Osteoblast (primary cell): ENCODE measurements at regions not wholly inside any gene's neighbourhood (a gene's known extent, or its start where the extent isn't known, plus 50 kb on each side); places are given as distances from the start of the nearest gene placed in this dataset.

ENCODE experiments used
- DNase-seq: peaks from one replicate; pipeline ENCODE4 v3.0.0; 2011; ENCODE audit warnings: low spot score, mixed read lengths; ENCODE audit not compliant: insufficient read length; ENCODE audit errors: missing footprints
- H2AFZ ChIP-seq: 2 replicates; pipeline ENCODE4 v1.6.0; 2011; ENCODE audit warnings: mild to moderate bottlenecking, low read length
- H3K27ac ChIP-seq: 2 replicates; pipeline ENCODE4 v1.5.1; 2011; ENCODE audit warnings: mild to moderate bottlenecking, low read depth, low read length, moderate library complexity
- H3K27me3 ChIP-seq: 2 replicates; pipeline ENCODE4 v1.6.0; 2012; ENCODE audit warnings: mild to moderate bottlenecking, control low read depth, inconsistent platforms, low read length, moderate library complexity; ENCODE audit not compliant: insufficient read depth
- H3K36me3 ChIP-seq: 2 replicates; pipeline ENCODE4 v1.5.1; 2011; ENCODE audit warnings: mild to moderate bottlenecking, low read length, control low read depth, moderate library complexity; ENCODE audit not compliant: insufficient read depth
- H3K4me1 ChIP-seq: 2 replicates; pipeline ENCODE4 v1.5.1; 2011; ENCODE audit warnings: mild to moderate bottlenecking, low read length, control low read depth, moderate library complexity; ENCODE audit not compliant: insufficient read depth
- H3K4me2 ChIP-seq: 2 replicates; pipeline ENCODE4 v1.6.0; 2011; ENCODE audit warnings: mild to moderate bottlenecking, low read length; ENCODE audit not compliant: insufficient read depth
- H3K4me3 ChIP-seq: fragments of 200-600 bp; sonication (generic); 3 replicates; pipeline ENCODE4 v1.5.1; 2012; ENCODE audit warnings: mild to moderate bottlenecking, low read length, inconsistent platforms; ENCODE audit not compliant: insufficient read depth
- H3K79me2 ChIP-seq: 2 replicates; pipeline ENCODE4 v1.6.0; 2012; ENCODE audit warnings: mild to moderate bottlenecking, low read length, control low read depth, inconsistent platforms; ENCODE audit not compliant: insufficient read depth
- H3K9me3 ChIP-seq: 2 replicates; pipeline ENCODE4 v1.5.1; 2011; ENCODE audit warnings: low read depth, low read length, control low read depth
- H4K20me1 ChIP-seq: 2 replicates; pipeline ENCODE4 v1.6.0; 2012; ENCODE audit warnings: mild to moderate bottlenecking, low read length, control low read depth; ENCODE audit not compliant: insufficient read depth
- TF ChIP-seq, protein P1 (sequence below): IDR thresholded peaks from 2 replicates; pipeline ENCODE4 v1.5.1; 2011; ENCODE audit warnings: mild to moderate bottlenecking, low read depth, low read length, moderate library complexity; ENCODE audit errors: extremely low read depth

GRCh38 chr10:84059526-84059925, 79.8 kb upstream of the GHITM start:
- no peak overlapping the region for H2AFZ ChIP-seq
- no peaks in the 10 kb centered on the region for H3K9me3 ChIP-seq
- no peaks in the 10 kb centered on the region for H3K36me3 ChIP-seq
- H3K27ac ChIP-seq = no peak overlapping the region
- no peaks in the 10 kb centered on the region for H3K79me2 ChIP-seq
- H4K20me1 ChIP-seq = no peaks in the 10 kb centered on the region
- H3K4me1 ChIP-seq = no peaks in the 10 kb centered on the region
- no peak overlapping the region for H3K4me2 ChIP-seq
- TF ChIP-seq, protein P1, sequence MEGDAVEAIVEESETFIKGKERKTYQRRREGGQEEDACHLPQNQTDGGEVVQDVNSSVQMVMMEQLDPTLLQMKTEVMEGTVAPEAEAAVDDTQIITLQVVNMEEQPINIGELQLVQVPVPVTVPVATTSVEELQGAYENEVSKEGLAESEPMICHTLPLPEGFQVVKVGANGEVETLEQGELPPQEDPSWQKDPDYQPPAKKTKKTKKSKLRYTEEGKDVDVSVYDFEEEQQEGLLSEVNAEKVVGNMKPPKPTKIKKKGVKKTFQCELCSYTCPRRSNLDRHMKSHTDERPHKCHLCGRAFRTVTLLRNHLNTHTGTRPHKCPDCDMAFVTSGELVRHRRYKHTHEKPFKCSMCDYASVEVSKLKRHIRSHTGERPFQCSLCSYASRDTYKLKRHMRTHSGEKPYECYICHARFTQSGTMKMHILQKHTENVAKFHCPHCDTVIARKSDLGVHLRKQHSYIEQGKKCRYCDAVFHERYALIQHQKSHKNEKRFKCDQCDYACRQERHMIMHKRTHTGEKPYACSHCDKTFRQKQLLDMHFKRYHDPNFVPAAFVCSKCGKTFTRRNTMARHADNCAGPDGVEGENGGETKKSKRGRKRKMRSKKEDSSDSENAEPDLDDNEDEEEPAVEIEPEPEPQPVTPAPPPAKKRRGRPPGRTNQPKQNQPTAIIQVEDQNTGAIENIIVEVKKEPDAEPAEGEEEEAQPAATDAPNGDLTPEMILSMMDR = no peak
- no peak overlapping the region for H3K4me3 ChIP-seq
- no peak for DNase-seq
- H3K27me3 ChIP-seq = no peaks in the 10 kb centered on the region

DNA sequence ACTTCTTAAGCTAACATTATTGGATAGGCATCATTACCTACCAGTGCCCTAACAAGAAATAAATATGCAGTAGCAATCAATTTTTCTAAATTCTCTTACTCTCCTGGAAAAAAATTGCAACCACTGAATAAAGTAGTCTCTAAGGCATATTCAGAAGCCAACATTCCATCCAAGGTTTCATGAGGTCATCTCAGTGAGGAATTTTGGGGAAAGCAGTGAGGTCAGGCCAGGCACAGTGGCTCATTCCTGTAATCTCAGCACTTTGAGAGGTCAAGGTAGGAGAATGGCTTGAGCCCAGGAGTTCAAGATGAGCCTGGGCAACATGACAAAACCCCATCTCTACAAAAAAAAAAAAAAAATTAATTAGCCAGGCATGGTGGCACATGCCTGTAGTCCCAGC, 75.9 kb upstream of the GHITM start:
- DNase-seq = no peak
- no peak overlapping the region for H3K4me3 ChIP-seq
- H3K36me3 ChIP-seq = no peaks in the 10 kb centered on the region
- no peaks in the 10 kb centered on the region for H3K79me2 ChIP-seq
- TF ChIP-seq, protein P1 = no peak
- H3K27me3 ChIP-seq = no peaks in the 10 kb centered on the region
- no peak overlapping the region for H2AFZ ChIP-seq
- H3K27ac ChIP-seq = no peak overlapping the region
- no peaks in the 10 kb centered on the region for H4K20me1 ChIP-seq
- no peak overlapping the region for H3K4me2 ChIP-seq
- no peaks in the 10 kb centered on the region for H3K4me1 ChIP-seq
- no peaks in the 10 kb centered on the region for H3K9me3 ChIP-seq

GRCh38 chr10:84065804-84066601, 73.3 kb upstream of the GHITM start:
- H3K79me2 ChIP-seq = no peaks in the 10 kb centered on the region
- H3K4me3 ChIP-seq = no peak overlapping the region
- no peaks in the 10 kb centered on the region for H3K4me1 ChIP-seq
- H3K27me3 ChIP-seq = no peaks in the 10 kb centered on the region
- DNase-seq = no peak
- no peaks in the 10 kb centered on the region for H3K36me3 ChIP-seq
- H2AFZ ChIP-seq = no peak overlapping the region
- H3K4me2 ChIP-seq = no peak overlapping the region
- H3K9me3 ChIP-seq = no peaks in the 10 kb centered on the region
- no peak overlapping the region for H3K27ac ChIP-seq
- H4K20me1 ChIP-seq = no peaks in the 10 kb centered on the region
- TF ChIP-seq, protein P1 = no peak

- no peaks in the 10 kb centered on the region for H3K27me3 ChIP-seq
- no peaks in the 10 kb centered on the region for H3K36me3 ChIP-seq
- no peak overlapping the region for H3K4me2 ChIP-seq
- H3K4me1 ChIP-seq = peaks cover 7% of the 10 kb centered on the region
- no peaks in the 10 kb centered on the region for H3K9me3 ChIP-seq
- H2AFZ ChIP-seq = no peak overlapping the region
- H3K79me2 ChIP-seq = no peaks in the 10 kb centered on the region
- no peak overlapping the region for H3K27ac ChIP-seq
- no peak for DNase-seq
- no peaks in the 10 kb centered on the region for H4K20me1 ChIP-seq
- no peak overlapping the region for H3K4me3 ChIP-seq
- TF ChIP-seq, protein P1 = no peak
These were observed 64.8 kb upstream of the GHITM start for GRCh38 chr10:84074521-84074920.
